Testis (tissue), 2 donors: ENCODE measurements at regions not wholly inside any gene's neighbourhood (a gene's known extent, or its start where the extent isn't known, plus 50 kb on each side); places are given as distances from the start of the nearest gene placed in this dataset.

Experiments used
- DNase-seq: peaks from one replicate; pipeline ENCODE4 v3.0.0-alpha.2; 2019
- H3K27ac ChIP-seq, 2 donors: fragments of 200-600 bp; sonication (generic); one replicate each; pipeline ENCODE4 v1.5.1; 2019
- H3K27me3 ChIP-seq: fragments of 200-600 bp; sonication (generic); one replicate; pipeline ENCODE4 v1.5.1; 2019
- H3K36me3 ChIP-seq: fragments of 200-600 bp; sonication (generic); one replicate; pipeline ENCODE4 v1.5.1; 2017; ENCODE audit warnings: low read depth; ENCODE audit errors: missing control alignments
- H3K4me1 ChIP-seq: fragments of 200-600 bp; sonication (generic); one replicate; pipeline ENCODE4 v1.5.1; 2019
- H3K4me3 ChIP-seq, 2 donors: fragments of 200-600 bp; sonication (generic); one replicate each; pipeline ENCODE4 v1.5.1; 2017 to 2019
- H3K9me3 ChIP-seq: fragments of 200-600 bp; sonication (generic); one replicate; pipeline ENCODE4 v1.5.1; 2017
- POLR2A ChIP-seq: fragments of 450-650 bp; IDR thresholded peaks from one replicate; pipeline ENCODE4 v1.6.1; 2017; ENCODE audit warnings: antibody characterized with exemption, mild to moderate bottlenecking, moderate library complexity
- WGBS, 2 donors: methylation state at CpG; one replicate each; pipeline ENCODE4 v1.1.5; 2018; 5-methylcytosine and 5-hydroxymethylcytosine counted together
- intact Hi-C: fragments of 100-400 bp; cut with DNase I; formaldehyde crosslinking; loops from one replicate; pipeline ENCODE4 v1.15.1; 2023; ENCODE audit warnings: low total_unique reads
- TF ChIP-seq, protein P1 (sequence below), 3 experiments: fragments of 450-650 bp in 2 of 3; fragments of 200-600 bp in 1 of 3; sonication (generic) in 1 of 3; IDR thresholded peaks; one replicate each; pipeline ENCODE4 v1.5.1; 2016 to 2019; ENCODE audit warnings: antibody characterized with exemption in 3 of 3, mild to moderate bottlenecking in 2 of 3, moderate library complexity in 1 of 3

DNA sequence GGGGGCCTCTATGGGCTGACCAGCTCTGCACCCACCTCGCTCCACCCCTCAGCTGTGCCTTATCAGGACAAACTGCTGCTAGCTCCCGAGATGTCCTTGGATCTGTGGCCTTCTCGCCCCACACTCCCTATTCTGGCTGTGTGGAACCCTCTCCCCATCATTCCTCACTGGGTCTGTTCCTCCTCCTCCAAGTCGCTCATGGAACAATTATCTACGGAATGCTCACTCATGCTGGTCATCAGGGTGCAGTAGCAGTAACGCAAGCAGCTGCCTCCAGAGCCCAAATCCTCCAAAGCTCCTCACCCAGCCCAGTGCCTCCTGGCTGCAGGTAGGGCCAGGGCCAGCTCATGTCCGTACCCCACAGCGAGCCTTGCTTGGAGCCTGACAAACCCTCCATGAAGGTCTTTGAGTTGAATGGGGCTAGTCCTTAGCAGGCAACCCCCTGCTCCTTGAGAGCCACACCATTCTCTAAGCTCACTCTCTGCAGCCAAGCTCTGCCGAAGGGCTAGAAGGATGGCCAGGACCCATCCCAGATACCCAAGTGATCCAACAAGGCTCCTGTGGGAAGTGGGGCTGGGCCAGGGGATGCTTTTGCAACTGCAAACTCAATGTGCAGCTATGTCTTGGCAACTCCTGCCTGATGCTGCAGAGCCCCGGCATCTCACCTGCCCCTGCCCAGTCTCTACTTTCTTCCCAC is 977.8 kb downstream of the TBC1D22A start:
- Histone ChIP-seq H3K27me3 (no peaks in the 10 kb centered on the region), H3K27ac (no peak overlapping the region), H3K4me1 (no peaks in the 10 kb centered on the region), H3K4me3 (no peak overlapping the region), H3K36me3 (no peaks in the 10 kb centered on the region), H3K9me3 (no peaks in the 10 kb centered on the region)
- 80 to 82% methylated on average over 7 to 10 of the region's 10 CpGs for WGBS, 2 donors
- intact Hi-C loops: no loop called here
- DNase-seq: no peak
- no peak for TF ChIP-seq POLR2A
- TF ChIP-seq, protein P1, sequence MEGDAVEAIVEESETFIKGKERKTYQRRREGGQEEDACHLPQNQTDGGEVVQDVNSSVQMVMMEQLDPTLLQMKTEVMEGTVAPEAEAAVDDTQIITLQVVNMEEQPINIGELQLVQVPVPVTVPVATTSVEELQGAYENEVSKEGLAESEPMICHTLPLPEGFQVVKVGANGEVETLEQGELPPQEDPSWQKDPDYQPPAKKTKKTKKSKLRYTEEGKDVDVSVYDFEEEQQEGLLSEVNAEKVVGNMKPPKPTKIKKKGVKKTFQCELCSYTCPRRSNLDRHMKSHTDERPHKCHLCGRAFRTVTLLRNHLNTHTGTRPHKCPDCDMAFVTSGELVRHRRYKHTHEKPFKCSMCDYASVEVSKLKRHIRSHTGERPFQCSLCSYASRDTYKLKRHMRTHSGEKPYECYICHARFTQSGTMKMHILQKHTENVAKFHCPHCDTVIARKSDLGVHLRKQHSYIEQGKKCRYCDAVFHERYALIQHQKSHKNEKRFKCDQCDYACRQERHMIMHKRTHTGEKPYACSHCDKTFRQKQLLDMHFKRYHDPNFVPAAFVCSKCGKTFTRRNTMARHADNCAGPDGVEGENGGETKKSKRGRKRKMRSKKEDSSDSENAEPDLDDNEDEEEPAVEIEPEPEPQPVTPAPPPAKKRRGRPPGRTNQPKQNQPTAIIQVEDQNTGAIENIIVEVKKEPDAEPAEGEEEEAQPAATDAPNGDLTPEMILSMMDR (IDR thresholded peaks at IDR 0.05): no peak

DNA sequence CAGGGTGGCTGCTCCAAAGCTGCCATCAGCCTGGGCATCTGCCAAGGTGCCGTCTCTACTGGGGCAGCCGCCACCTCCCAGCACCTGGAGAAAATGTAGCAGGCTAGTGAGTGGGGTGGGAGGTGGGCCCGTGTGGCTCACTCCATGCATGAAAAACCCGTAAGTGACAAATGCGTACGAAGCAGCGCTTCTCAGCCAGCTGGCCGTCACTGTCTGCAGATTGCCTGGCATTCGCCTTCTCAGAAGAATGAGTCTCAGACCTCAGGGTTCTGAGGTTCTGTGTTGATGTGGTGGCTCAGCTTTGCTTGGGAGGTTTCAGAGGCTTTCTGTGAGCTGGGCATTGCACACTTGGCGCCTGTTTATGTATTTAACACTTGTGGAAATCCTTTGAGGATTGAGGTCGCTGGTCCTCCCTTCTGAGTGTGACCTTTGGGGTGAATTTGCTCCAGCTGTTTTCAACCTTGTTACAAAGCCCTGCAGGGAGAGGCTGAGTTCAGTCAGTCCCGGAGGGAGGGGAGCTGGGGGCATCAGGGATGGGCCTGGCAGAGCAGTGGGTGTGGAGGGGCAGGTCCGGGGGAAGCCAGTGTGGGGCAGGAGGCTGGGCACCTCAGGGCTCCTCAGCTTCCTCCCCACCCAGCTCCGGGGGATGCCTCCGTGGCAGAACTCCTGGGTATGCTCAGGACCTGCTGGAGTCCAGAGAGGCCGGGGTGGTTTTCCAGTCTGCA is 977.0 kb downstream of the TBC1D22A start:
- intact Hi-C loops: no loop called here

DNA sequence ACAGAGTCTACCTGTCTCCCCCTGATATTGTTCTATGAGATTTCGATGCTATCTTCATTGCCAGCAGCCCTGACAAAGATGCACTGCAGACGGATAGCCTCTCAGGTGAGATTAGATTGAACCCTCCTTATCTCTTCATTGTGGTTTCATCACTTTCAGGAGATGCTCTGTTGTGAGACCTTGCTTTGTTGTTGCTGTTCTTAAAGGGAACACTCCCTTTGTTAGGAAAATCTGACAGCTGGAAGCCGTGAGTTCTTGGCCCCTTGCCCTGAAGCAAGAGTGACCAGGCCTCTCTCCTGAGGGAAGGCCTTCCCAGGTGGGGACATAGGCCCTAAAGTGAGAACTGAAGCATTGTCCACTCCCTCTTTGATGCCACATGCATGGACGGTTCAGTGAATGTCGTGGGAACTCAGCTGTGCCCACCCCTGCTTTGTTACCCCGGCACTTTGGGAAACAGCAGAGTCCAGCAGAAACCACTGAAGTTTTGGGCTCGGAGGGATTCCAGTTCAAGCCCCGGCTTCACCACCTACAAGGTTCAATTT is 976.1 kb downstream of the TBC1D22A start:
- Histone ChIP-seq H3K4me1 (no peaks in the 10 kb centered on the region), H3K4me3 (no peak overlapping the region), H3K9me3 (no peaks in the 10 kb centered on the region), H3K27me3 (no peaks in the 10 kb centered on the region), H3K36me3 (no peaks in the 10 kb centered on the region), H3K27ac (no peak overlapping the region)
- intact Hi-C loops: no loop called here
- WGBS, 2 donors: 72 to 79% methylated on average over 8 of the region's 8 CpGs
- TF ChIP-seq POLR2A: no peak
- TF ChIP-seq, protein P1 (IDR thresholded peaks at IDR 0.05): no peak
- DNase-seq: no peak

More for the DNA sequence above, 977.0 kb downstream of the TBC1D22A start:
- H3K27ac ChIP-seq: no peak overlapping the region
- TF ChIP-seq, protein P1 (IDR thresholded peaks at IDR 0.05): no peak
- no peak for TF ChIP-seq POLR2A
- no peaks in the 10 kb centered on the region for H3K36me3 ChIP-seq
- no peak overlapping the region for H3K4me3 ChIP-seq
- WGBS, 2 donors: 80 to 81% methylated on average over 15 to 16 of the region's 16 CpGs
- no peaks in the 10 kb centered on the region for H3K4me1 ChIP-seq
- H3K27me3 ChIP-seq: no peaks in the 10 kb centered on the region
- no peak for DNase-seq
- H3K9me3 ChIP-seq: no peaks in the 10 kb centered on the region

DNA sequence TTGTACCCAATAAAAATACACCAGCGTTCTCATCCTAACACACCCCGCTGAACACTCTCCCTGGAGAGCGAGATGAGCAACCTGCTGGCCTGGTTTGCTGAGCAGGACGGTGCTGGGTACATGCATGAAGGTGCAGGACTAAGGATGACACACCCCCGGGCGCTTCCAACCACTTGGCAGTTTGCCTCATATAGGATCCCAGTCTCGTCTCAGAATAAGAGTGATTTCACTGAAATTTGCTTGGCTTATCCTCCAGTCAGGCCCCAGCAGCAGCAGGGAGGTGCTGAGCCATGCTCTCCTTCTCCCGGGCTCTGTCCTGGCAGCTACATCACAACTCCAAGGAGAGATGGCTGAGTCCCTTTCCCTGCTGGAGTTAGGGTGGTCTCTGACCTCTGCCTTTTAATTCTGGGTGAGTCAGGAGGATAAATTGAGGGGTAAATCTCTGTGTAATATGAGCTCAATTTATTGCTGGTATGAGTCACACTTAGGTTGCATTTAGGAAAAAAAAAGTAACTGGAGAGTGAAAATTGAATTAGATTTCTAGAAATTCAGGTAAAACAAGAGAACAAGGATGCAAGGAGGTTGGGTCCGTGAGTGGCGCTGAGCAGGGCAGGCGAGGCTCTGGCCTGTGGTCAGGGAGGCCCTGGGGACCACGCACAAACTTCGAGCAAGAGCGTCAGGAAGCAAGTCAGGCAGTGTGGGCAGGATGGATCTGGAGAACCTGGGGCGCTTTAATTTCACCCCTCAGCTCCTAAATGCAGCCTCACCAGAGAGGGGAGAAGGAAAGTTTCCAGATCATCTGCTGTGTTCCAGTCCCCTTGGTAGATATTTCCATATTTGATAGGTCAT is 974.0 kb downstream of the TBC1D22A start:
- TF ChIP-seq, protein P1 (IDR thresholded peaks at IDR 0.05): no peak
- no peak for TF ChIP-seq POLR2A
- Histone ChIP-seq H3K4me3 (no peak overlapping the region), H3K27me3 (no peaks in the 10 kb centered on the region), H3K36me3 (no peaks in the 10 kb centered on the region), H3K4me1 (no peaks in the 10 kb centered on the region), H3K27ac (no peak overlapping the region), H3K9me3 (no peaks in the 10 kb centered on the region)
- DNase-seq: no peak
- intact Hi-C loops: no loop called here
- WGBS, 2 donors: 81 to 85% methylated on average over 15 of the region's 15 CpGs
